Coronary artery (tissue), 2 donors: ENCODE measurements at regions not wholly inside any gene's neighbourhood (a gene's known extent, or its start where the extent isn't known, plus 50 kb on each side); places are given as distances from the start of the nearest gene placed in this dataset.

Source experiments
- DNase-seq: peaks from one replicate; pipeline ENCODE4 v3.0.0-alpha.2; 2017; ENCODE audit warnings: low spot score
- H3K27ac ChIP-seq, 2 donors: fragments of 200-600 bp; sonication (generic); one replicate each; pipeline ENCODE4 v1.5.1; 2016 to 2019
- H3K4me3 ChIP-seq: fragments of 200-600 bp; sonication (generic); 2 replicates; pipeline ENCODE4 v1.5.1; 2016; ENCODE audit warnings: mild to moderate bottlenecking, moderate library complexity
- TF ChIP-seq, protein P1 (sequence below): fragments of 200-600 bp; sonication (generic); IDR thresholded peaks from one replicate; pipeline ENCODE4 v1.5.1; 2019; ENCODE audit warnings: antibody characterized with exemption

DNA sequence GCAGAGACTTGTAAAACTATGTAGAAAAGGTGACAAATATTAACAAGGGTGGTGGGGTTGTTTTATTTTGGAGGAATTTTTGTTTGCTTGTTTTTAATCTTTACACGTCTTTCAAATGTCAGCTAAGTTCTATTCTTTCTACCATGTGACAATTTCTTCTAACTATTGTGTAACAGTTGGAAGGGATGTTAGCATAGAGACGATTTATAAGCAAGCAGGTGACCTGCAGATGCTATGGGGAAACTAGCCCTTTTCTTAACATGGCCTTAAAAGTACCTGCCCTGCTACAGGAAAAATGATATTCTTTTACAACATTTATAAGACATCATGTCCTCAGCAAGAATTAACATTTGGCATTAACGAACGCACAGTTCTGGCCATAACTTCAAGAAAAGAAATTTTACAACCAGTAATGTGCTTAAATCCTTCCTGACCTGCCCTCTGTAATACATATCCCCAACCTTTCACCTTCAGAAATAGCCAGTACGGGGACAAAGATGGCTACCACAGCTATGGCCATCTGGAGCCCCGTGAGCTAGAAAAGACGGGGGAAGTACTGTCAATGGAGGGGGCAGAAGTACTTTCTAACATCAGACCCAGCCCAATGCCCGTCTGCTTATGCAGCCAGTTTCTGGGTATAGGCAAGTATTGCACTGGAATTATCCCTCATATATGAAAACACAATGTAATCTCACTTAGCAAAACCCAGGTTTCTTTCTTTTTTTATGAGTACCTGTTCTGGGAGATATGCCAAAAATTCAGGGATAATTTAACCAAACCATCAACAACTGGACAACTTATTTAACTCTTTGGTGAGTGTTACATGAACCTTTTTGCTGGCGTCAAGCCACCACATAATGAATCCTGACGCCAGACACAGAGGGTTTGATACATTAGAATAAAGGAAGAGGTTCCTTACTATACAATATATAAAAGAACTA lies 67.7 kb upstream of the NR2F2 start:
- no peak overlapping the region for H3K27ac ChIP-seq

DNA sequence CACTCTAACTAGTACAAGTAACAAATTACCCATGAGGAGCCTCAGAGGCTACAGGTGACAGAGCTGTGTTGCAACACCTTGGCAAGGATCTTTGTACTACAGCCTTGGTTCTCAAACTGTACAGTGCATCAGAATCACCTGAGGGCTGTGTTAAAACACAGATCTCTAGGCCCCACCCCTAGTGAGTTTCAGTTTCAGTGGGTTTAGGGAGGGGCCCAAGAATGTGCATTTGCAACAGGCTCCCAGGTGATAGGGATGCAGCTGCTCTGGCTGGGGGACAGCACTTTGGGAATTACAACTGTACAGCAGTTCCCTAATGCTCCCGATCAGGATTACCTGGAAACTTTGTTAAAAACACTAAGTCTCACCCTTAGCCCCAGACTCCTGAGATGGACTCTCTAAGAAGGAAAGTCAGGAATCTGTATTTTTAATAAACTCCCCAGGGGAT lies 66.1 kb upstream of the NR2F2 start:
- no peak for DNase-seq
- TF ChIP-seq, protein P1, sequence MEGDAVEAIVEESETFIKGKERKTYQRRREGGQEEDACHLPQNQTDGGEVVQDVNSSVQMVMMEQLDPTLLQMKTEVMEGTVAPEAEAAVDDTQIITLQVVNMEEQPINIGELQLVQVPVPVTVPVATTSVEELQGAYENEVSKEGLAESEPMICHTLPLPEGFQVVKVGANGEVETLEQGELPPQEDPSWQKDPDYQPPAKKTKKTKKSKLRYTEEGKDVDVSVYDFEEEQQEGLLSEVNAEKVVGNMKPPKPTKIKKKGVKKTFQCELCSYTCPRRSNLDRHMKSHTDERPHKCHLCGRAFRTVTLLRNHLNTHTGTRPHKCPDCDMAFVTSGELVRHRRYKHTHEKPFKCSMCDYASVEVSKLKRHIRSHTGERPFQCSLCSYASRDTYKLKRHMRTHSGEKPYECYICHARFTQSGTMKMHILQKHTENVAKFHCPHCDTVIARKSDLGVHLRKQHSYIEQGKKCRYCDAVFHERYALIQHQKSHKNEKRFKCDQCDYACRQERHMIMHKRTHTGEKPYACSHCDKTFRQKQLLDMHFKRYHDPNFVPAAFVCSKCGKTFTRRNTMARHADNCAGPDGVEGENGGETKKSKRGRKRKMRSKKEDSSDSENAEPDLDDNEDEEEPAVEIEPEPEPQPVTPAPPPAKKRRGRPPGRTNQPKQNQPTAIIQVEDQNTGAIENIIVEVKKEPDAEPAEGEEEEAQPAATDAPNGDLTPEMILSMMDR: no peak
- Histone ChIP-seq H3K4me3 (no peak overlapping the region), H3K27ac (no peak overlapping the region)

More for the DNA sequence above, 67.7 kb upstream of the NR2F2 start:
- no peak for DNase-seq
- no peak overlapping the region for H3K4me3 ChIP-seq
- TF ChIP-seq, protein P1: no peak

DNA sequence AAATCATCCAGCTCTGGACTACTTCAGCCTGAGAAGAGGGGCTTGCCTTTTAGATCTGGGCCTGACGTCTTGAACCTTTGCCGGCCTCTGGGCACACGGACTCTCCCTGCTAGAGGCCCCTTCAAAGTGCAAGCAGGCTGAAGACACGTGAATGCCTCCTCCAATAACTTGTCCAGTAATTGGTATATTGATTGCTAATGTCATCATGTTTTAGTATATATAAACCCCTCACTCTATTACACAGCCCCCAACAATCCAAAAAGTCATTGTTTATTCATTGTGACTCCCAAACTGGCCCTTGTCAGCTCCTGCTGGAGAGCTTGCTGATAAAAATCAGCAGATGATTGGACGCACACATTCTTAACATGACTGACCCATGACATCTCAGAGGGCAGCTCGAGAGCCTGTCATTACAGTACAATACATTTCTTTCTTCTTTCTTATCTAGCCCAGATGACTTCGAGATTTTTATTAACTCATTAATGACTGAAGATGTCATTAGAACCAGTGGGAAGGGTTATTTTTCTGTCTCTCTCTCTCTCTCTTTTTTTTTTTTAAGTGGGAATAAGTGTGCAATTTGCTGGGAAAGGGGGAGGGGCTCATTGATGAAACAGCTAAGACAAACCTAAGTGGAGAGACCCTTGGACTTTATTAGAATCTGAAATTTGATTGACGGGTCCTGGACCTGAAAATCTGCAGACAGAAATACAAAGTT lies 65.5 kb upstream of the NR2F2 start:
- TF ChIP-seq, protein P1: no peak
- DNase-seq: no peak
- Histone ChIP-seq H3K4me3 (no peak overlapping the region), H3K27ac (no peak overlapping the region)

DNA sequence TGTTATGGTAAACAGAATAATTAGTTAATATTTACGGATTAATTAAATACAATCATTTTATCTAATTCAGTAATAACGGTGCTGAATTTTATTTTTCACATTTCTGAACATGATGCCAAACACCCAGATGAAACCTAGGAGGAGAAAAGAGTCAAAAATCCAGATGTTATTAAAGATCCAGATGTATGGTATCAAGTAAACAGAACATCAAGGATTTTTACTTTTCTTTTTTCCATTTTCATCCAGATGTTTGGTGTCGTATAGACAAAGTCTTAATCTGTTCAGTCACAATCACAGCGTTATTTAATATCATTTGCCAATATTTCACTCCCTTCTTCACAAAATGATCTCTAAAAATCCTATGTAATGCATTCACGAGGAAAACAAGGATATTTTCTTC lies 64.0 kb upstream of the NR2F2 start:
- TF ChIP-seq, protein P1: no peak
- no peak overlapping the region for H3K27ac ChIP-seq
- no peak overlapping the region for H3K4me3 ChIP-seq
- no peak for DNase-seq

DNA sequence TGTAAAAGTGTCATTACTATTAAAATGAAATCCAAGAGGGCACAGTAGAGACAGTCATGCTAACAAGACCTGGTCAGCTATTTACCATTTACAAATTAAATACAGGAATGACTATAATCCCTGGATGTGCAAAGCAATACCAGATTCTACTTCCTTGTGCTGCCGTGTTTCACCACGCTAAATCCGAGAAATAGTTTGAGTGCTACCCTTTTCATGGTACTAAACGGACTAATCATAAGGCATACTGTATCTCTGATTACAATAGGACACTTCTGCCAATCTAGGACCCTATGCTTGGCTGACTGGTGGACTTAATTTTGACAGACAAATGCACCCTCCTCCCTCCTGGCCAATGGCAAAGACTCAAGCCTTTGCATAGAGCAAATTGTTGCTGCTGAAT lies 63.0 kb upstream of the NR2F2 start:
- TF ChIP-seq, protein P1: no peak
- Histone ChIP-seq H3K4me3 (no peak overlapping the region), H3K27ac (no peak overlapping the region)
- no peak for DNase-seq

DNA sequence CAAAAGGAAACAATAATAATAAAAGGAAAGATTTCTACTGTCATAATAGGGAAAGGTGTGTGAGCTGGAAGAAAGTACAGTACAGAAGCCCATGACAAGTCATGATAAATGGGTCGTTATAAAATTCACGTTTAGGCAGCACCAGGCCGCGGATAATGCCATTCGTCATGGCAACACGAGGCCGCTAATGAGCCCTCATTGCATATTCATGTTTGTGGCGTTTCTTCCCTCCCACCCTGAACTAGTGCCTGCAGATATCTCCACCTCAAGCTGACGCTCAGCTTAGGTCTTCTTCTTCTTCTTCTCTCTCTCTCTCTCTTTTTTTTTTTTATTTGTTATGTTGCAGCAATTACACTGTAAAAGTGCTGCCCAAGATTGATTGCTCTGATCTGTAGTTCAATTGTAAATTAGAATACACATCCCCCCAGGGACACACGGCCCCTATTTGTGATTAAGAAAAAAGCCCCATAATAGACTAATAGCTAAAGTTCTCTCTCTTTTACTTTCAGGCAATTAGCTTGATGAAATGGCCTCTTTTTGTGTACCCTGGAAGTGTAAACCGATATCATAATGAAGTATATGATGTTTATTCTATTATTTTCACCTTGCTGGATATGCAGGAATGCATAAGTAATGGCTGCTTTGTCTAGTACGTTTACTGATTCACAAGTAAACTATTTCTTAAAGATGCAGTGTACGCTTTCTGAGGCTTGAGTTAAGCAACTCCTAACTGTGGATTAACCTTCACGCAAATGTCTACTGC lies 61.9 kb upstream of the NR2F2 start:
- TF ChIP-seq, protein P1: no peak
- DNase-seq: no peak
- no peak overlapping the region for H3K27ac ChIP-seq
- no peak overlapping the region for H3K4me3 ChIP-seq
